Naive thymus-derived CD4-positive, alpha-beta T cell (primary cell): ENCODE measurements at regions not wholly inside any gene's neighbourhood (a gene's known extent, or its start where the extent isn't known, plus 50 kb on each side); places are given as distances from the start of the nearest gene placed in this dataset.

Experiments used
- ATAC-seq: fragments of 150-1000 bp; cut with Tn5 transposase; 2 replicates; pipeline ENCODE4 v1.10.0; 2021; ENCODE audit warnings: mild to moderate bottlenecking, moderate library complexity
- CTCF ChIA-PET: fragments of 350-600 bp; sonication (Branson Sonifier 250); formaldehyde crosslinking; loops from one replicate; lab custom pipeline; 2021; ENCODE audit warnings: antibody characterized with exemption; lab: Charles Lee
- POLR2A ChIA-PET: fragments of 350-600 bp; sonication (Branson Sonifier 250); formaldehyde crosslinking; loops from one replicate; lab custom pipeline; 2021; ENCODE audit warnings: antibody characterized with exemption, inconsistent platforms; lab: Charles Lee
- DNase-seq, 9 donors: peaks; one replicate each; pipeline versions ENCODE4 v3.0.0 to v3.0.0-alpha.2; 2020 to 2022; ENCODE audit warnings: mixed read lengths in 1 of 9
- H3K27ac ChIP-seq: one replicate; pipeline ENCODE4 v1.7.0; 2013; ENCODE audit warnings: mild to moderate bottlenecking, low read depth, low read length, moderate library complexity
- H3K27me3 ChIP-seq, 2 donors: one replicate each; pipeline ENCODE4 v1.7.0; 2013; ENCODE audit warnings: low read length in 2 of 2, mild to moderate bottlenecking in 2 of 2, moderate library complexity in 2 of 2; ENCODE audit not compliant: control insufficient read depth in 2 of 2, insufficient read depth in 2 of 2
- H3K36me3 ChIP-seq, 3 experiments: 1 replicate in 2 of 3; 2 replicates in 1 of 3; pipeline ENCODE4 v1.7.0; 2013; ENCODE audit warnings: low read length in 3 of 3, mild to moderate bottlenecking in 3 of 3, moderate library complexity in 1 of 3; ENCODE audit not compliant: insufficient read depth in 3 of 3, control insufficient read depth in 2 of 3
- H3K4me1 ChIP-seq, 2 donors: one replicate each; pipeline ENCODE4 v1.7.0; 2013; ENCODE audit warnings: low read length in 2 of 2, mild to moderate bottlenecking in 2 of 2, moderate library complexity in 1 of 2; ENCODE audit not compliant: control insufficient read depth in 2 of 2, insufficient read depth in 2 of 2
- H3K4me3 ChIP-seq: 2 replicates; pipeline ENCODE4 v1.7.0; 2013; ENCODE audit warnings: mild to moderate bottlenecking, low read length
- H3K9me3 ChIP-seq, 3 experiments: 1 replicate in 2 of 3; 2 replicates in 1 of 3; pipeline ENCODE4 v1.7.0; 2013; ENCODE audit warnings: low read length in 3 of 3; ENCODE audit not compliant: control insufficient read depth in 2 of 3
- H3K27ac Mint-ChIP-seq, 9 donors: one replicate each; pipeline ENCODE4 v1.8.0; 2020 to 2022; ENCODE audit warnings: mixed read lengths in 9 of 9, mild to moderate bottlenecking in 8 of 9, moderate library complexity in 5 of 9, inconsistent platforms in 2 of 9
- H3K27me3 Mint-ChIP-seq, 5 donors: one replicate each; pipeline ENCODE4 v1.8.0; 2021 to 2022; ENCODE audit warnings: mixed read lengths in 5 of 5, mild to moderate bottlenecking in 1 of 5
- H3K36me3 Mint-ChIP-seq, 5 donors: one replicate each; pipeline ENCODE4 v1.8.0; 2020 to 2022; ENCODE audit warnings: mixed read lengths in 5 of 5, mild to moderate bottlenecking in 3 of 5, inconsistent platforms in 1 of 5
- H3K4me1 Mint-ChIP-seq, 7 donors: one replicate each; pipeline ENCODE4 v1.8.0; 2020 to 2022; ENCODE audit warnings: mixed read lengths in 7 of 7, mild to moderate bottlenecking in 3 of 7, inconsistent platforms in 1 of 7
- H3K4me3 Mint-ChIP-seq, 10 donors: one replicate each; pipeline ENCODE4 v1.8.0; 2020 to 2022; ENCODE audit warnings: mild to moderate bottlenecking in 10 of 10, mixed read lengths in 10 of 10, moderate library complexity in 6 of 10, inconsistent platforms in 2 of 10
- H3K9me3 Mint-ChIP-seq, 11 donors: one replicate each; pipeline ENCODE4 v1.8.0; 2020 to 2022; ENCODE audit warnings: mixed read lengths in 11 of 11, mild to moderate bottlenecking in 4 of 11, inconsistent platforms in 1 of 11, moderate library complexity in 1 of 11
- intact Hi-C, 2 donors: fragments of 100-400 bp; cut with micrococcal nuclease; formaldehyde crosslinking; loops; one replicate each; pipeline ENCODE4 v1.15.1; 2023

GRCh38 chr7:155953501-155953778 is 141.2 kb upstream of the SHH start:
- ChIA-PET CTCF (no interaction called here), POLR2A (no interaction called here)
- Mint-ChIP-seq H3K4me1 (no peaks in the 10 kb centered on the region), H3K27me3 (peaks cover 0 to 7% (median 2%) of the 10 kb centered on the region in 5 donors), H3K4me3 (no peak overlapping the region), H3K9me3 (peaks cover 0 to 2% (median 0%) of the 10 kb centered on the region in 11 donors), H3K36me3 (no peaks in the 10 kb centered on the region), H3K27ac (no peak overlapping the region)
- ATAC-seq (no peak), DNase-seq (no peak)
- H3K9me3 ChIP-seq: no peaks in the 10 kb centered on the region
- H3K27me3 ChIP-seq: no peaks in the 10 kb centered on the region
- intact Hi-C loops: no loop called here
- no peak overlapping the region for H3K4me3 ChIP-seq
- no peaks in the 10 kb centered on the region for H3K36me3 ChIP-seq
- H3K4me1 ChIP-seq: no peaks in the 10 kb centered on the region
- H3K27ac ChIP-seq: no peak overlapping the region

- intact Hi-C loops: no loop called here
- H3K27me3 ChIP-seq: no peaks in the 10 kb centered on the region
- no peaks in the 10 kb centered on the region for H3K4me1 ChIP-seq
- CTCF ChIA-PET: no interaction called here
- Mint-ChIP-seq H3K27me3 (peaks cover 0 to 7% (median 2%) of the 10 kb centered on the region in 5 donors), H3K4me3 (no peak overlapping the region), H3K36me3 (no peaks in the 10 kb centered on the region), H3K27ac (no peak overlapping the region), H3K4me1 (peaks cover 0 to 12% (median 4%) of the 10 kb centered on the region in 7 donors), H3K9me3 (peaks cover 0 to 2% (median 0%) of the 10 kb centered on the region in 11 donors)
- POLR2A ChIA-PET: no interaction called here
- DNase-seq (no peak), ATAC-seq (no peak)
- no peaks in the 10 kb centered on the region for H3K36me3 ChIP-seq
- no peak overlapping the region for H3K27ac ChIP-seq
- H3K9me3 ChIP-seq: no peaks in the 10 kb centered on the region
- H3K4me3 ChIP-seq: no peak overlapping the region
These were observed 139.4 kb upstream of the SHH start for GRCh38 chr7:155951554-155952158.

GRCh38 chr7:155950898-155951553 is 138.8 kb upstream of the SHH start:
- DNase-seq (no peak), ATAC-seq (no peak)
- Mint-ChIP-seq H3K27ac (no peak overlapping the region), H3K27me3 (peaks cover 0 to 7% (median 2%) of the 10 kb centered on the region in 5 donors), H3K4me3 (no peak overlapping the region), H3K4me1 (peaks cover 0 to 12% (median 4%) of the 10 kb centered on the region in 7 donors), H3K36me3 (no peaks in the 10 kb centered on the region), H3K9me3 (peaks cover 0 to 7% (median 3%) of the 10 kb centered on the region in 11 donors)
- ChIA-PET POLR2A (no interaction called here), CTCF (no interaction called here)
- Histone ChIP-seq H3K36me3 (no peaks in the 10 kb centered on the region), H3K27me3 (no peaks in the 10 kb centered on the region), H3K9me3 (no peaks in the 10 kb centered on the region), H3K27ac (no peak overlapping the region), H3K4me1 (no peaks in the 10 kb centered on the region), H3K4me3 (no peak overlapping the region)
- intact Hi-C loops: no loop called here

- H3K36me3 Mint-ChIP-seq: no peaks in the 10 kb centered on the region
These were observed 136.6 kb upstream of the SHH start for GRCh38 chr7:155948845-155949244.

DNA sequence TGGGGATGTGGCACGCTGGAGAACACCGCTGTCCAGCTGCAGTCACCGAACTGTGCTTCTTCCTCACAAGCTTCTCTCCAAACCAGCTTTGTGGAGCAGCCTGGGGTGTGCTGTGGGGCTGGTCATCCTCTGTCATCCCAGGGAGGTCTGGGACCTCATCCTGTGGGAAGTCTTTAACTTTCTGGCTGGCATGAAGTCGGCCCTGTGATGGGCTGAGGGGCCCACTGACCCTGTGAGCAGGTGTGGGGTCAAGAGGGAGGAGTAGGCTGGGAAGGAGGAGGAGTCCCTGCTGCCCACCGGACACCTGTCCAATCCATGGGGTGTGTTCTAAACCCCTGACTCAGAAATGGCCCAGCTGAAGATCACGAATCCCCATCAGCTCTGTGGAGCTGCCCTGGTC is 136.2 kb upstream of the SHH start:
- H3K4me1 Mint-ChIP-seq: peaks cover 0 to 20% (median 15%) of the 10 kb centered on the region in 7 donors
- H3K9me3 Mint-ChIP-seq: peaks cover 0 to 9% (median 5%) of the 10 kb centered on the region in 11 donors
- Histone ChIP-seq H3K9me3 (no peaks in the 10 kb centered on the region), H3K4me1 (no peaks in the 10 kb centered on the region), H3K36me3 (no peaks in the 10 kb centered on the region), H3K27ac (no peak overlapping the region), H3K27me3 (no peaks in the 10 kb centered on the region), H3K4me3 (no peak overlapping the region)
- H3K27ac Mint-ChIP-seq: no peak overlapping the region
- POLR2A ChIA-PET: interaction anchor here (0.6 kb wide), 1 partner anchor 1274 kb away, joined by 3 read pairs; no protein-coding TSS in a partner anchor
- intact Hi-C loops: no loop called here
- no peak for ATAC-seq
- peaks cover 0 to 7% (median 2%) of the 10 kb centered on the region in 5 donors for H3K27me3 Mint-ChIP-seq
- no peaks in the 10 kb centered on the region for H3K36me3 Mint-ChIP-seq
- DNase-seq: no peak
- H3K4me3 Mint-ChIP-seq: no peak overlapping the region
- CTCF ChIA-PET: no interaction called here

More at GRCh38 chr7:155948845-155949244, 136.6 kb upstream of the SHH start:
- no peak overlapping the region for H3K4me3 Mint-ChIP-seq
- H3K27ac Mint-ChIP-seq: no peak overlapping the region
- H3K27me3 ChIP-seq: no peaks in the 10 kb centered on the region
- ATAC-seq (no peak), DNase-seq (no peak)
- H3K36me3 ChIP-seq: no peaks in the 10 kb centered on the region
- H3K9me3 Mint-ChIP-seq: peaks cover 0 to 9% (median 5%) of the 10 kb centered on the region in 11 donors
- H3K9me3 ChIP-seq: no peaks in the 10 kb centered on the region
- H3K4me1 ChIP-seq: no peaks in the 10 kb centered on the region
- ChIA-PET CTCF (no interaction called here), POLR2A (no interaction called here)
- no peak overlapping the region for H3K4me3 ChIP-seq
- H3K27ac ChIP-seq: no peak overlapping the region
- intact Hi-C loops: no loop called here
- peaks cover 0 to 7% (median 2%) of the 10 kb centered on the region in 5 donors for H3K27me3 Mint-ChIP-seq
- peaks cover 0 to 16% (median 11%) of the 10 kb centered on the region in 7 donors for H3K4me1 Mint-ChIP-seq

GRCh38 chr7:155947051-155947450 is 134.8 kb upstream of the SHH start:
- H3K36me3 Mint-ChIP-seq: no peaks in the 10 kb centered on the region
- no peak for DNase-seq
- Histone ChIP-seq H3K4me1 (no peaks in the 10 kb centered on the region), H3K4me3 (no peak overlapping the region), H3K27me3 (no peaks in the 10 kb centered on the region), H3K27ac (no peak overlapping the region), H3K9me3 (no peaks in the 10 kb centered on the region), H3K36me3 (no peaks in the 10 kb centered on the region)
- peaks cover 0 to 26% (median 17%) of the 10 kb centered on the region in 7 donors for H3K4me1 Mint-ChIP-seq
- POLR2A ChIA-PET: no interaction called here
- intact Hi-C loops: no loop called here
- no peak for ATAC-seq
- peaks cover 0 to 7% (median 2%) of the 10 kb centered on the region in 5 donors for H3K27me3 Mint-ChIP-seq
- CTCF ChIA-PET: no interaction called here
- H3K4me3 Mint-ChIP-seq: no peak overlapping the region
- H3K27ac Mint-ChIP-seq: no peak overlapping the region
- H3K9me3 Mint-ChIP-seq: peaks cover 0 to 9% (median 5%) of the 10 kb centered on the region in 11 donors
